Activated CD4-positive, alpha-beta T cell treated with anti-CD3 and anti-CD28 coated beads, Interleukin-2, amount 50 U/mL, for 24 hours (primary cell): ENCODE measurements at regions not wholly inside any gene's neighbourhood (a gene's known extent, or its start where the extent isn't known, plus 50 kb on each side); places are given as distances from the start of the nearest gene placed in this dataset.

Experiments used
- DNase-seq, 2 donors: peaks; one replicate each; pipeline ENCODE4 v3.0.0-alpha.2; 2020; ENCODE audit warnings: low read depth in 1 of 2, low spot score in 1 of 2

DNA sequence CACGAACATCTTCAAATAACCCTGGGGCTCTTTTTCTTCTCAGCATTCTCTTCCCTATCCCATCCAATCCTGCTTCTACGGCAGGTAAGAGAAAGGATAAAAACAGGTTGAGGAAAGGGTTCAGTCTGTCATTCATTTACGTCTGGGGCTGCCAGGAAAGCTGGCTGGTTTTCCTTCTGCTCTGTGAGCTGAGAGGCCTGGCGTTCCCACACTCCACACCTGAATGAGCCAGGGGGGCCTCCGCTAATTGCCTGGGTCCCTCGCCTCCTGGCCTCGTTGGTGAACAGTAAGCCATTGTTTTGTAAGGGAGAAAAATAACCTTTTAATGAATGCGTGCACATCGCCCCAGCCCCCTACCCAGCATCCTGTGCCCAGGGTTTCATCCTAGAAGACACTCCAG is 70.8 kb upstream of the SIM2 start:
- DNase-seq, result no peak

DNA sequence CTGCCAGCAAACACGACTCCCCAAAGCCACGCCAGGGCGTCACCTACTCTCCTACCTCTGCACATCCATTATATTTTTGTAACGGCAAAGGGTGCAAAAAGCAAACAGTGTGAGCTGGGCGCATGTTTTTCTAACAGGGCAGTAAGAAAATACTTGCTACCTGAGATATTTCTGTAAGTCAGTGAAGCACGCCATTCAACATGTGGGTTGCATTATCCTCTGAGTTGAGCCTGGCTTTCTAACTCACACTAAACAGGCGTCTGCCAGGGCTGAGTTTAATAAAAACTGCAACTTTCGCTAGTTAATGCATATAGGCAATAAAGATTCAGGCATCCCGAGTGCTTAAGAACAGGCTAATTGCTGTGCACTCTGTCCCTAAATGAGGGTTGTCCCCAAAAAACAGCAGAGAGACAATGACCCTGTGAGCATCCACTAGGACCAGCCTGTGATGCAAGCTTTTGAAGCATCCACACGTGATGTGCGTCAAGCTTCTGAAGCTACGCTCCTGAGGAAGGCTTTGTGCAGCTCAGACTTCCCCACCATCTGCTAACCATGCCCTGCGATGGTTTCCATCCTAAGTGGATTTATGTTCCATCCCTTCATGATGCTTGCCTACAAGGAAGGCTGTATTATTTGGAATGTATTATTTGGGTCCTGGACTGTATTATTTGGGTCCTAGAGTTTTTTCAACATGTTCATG is 70.0 kb upstream of the SIM2 start:
- no peak for DNase-seq

DNA sequence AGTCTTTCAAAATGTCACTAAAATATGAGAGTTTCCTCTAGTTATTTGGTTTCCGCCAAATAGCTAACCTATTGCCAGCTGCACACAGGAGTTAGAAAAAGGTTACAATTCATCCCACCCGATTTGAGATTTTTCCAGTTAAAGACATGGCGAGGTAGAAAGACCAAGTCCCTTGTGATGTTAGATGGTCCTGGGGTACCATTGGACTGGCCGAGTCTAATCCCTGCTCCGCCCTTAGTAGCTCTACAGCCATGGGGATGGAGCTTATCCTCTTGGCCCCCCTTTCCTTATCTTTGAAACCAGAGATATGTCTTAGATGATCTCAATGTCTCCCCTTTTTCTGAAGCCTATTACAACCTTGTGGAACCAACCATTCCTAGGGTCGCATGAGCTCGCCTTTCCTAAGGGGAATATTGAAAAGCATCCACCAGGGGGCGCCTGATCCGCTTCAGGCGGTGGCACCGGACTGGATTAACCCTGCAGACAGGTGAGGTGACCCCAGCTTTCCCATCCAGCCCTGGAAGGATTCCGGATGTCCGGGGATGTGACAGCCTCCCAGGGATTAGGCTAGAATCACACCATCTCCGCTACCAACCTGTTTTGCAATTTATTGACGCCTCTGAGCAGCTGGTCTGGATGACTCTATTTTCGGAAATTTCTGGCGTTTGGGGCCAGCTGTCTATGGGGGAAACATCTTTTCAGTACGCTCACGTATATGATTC is 68.3 kb upstream of the SIM2 start:
- DNase-seq, result peak; percentile 45 to 60

DNA sequence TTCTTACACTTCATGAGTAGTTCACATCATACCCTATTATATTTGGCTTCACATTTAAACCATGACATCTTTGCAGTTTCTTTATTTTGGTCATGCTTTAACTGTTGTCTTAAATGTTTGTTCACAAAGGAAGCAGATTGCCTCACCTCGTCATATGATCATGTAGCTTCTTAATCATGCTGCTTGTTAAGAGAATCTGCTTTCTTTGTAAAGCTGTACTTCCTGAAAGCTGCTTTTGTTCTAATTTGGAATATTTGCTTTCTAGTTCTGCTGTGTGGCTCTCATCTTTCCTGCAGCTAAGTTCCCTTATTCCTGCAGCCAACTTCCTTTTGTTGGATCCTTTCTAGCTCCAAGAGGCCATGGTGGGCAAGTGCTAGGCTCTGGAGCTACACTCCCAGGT is 62.9 kb upstream of the SIM2 start:
- DNase-seq, result no peak

DNA sequence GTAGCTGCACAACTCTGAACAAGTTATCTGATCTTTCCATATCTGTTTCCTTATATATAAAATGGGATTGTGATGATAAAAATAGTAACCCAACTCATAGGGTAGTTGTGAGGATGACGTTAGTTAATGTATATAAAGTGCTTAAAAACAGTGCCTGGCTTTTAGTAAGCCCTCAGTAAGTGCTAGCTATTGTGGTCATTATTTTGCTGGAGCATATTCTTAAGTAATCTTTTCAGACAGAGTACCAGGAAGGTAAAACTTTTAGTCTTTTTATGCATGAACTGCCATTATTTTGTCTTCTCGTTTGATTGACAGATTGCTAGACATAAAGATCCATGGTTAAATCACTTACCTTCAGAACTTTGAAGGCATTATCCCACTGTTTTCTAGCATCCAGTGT is 62.5 kb upstream of the SIM2 start:
- no peak for DNase-seq

DNA sequence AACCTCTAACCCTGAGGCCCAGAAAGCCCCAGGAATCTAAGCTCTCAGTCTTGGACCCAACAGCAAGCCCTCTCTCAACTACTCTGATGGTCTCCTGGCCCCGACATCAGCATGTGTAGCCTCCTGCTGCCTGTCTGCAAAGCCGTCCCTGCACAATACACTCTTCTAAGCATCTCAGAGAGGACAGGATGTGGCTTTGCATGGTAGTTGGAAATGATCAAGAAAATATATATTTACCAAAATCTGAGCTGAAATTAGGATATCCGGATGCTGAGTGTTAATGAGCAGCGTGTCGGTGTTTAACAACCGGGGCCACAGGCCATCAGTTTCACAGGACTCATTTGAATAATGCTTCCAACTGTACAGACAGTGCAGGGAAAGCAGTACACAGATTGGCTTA is 59.1 kb upstream of the SIM2 start:
- no peak for DNase-seq

DNA sequence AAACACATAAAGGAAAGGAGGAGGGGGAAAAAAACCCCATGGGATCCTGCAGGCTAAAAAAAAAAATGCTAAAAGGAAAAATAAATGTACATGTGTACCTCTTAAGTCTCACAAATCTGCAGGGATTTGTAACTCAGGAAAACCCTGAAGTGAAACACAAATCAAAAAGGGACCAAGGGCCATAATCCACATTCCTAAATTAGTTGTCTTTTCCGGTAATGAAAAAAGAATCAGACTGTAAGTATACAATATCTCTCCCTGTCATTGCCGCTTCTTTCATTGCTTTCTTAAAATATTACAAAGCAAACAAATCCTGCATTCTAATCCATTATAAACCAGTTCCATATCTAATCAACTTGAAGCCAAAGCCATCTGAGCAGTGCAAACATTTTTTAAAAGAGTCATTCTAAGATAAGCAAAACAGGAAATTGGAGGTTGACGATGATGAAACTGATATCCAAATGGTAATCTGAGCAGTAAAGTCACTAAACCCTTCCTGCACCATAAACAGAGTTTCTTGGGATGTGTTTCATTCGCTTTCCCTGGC is 58.7 kb upstream of the SIM2 start:
- no peak for DNase-seq

DNA sequence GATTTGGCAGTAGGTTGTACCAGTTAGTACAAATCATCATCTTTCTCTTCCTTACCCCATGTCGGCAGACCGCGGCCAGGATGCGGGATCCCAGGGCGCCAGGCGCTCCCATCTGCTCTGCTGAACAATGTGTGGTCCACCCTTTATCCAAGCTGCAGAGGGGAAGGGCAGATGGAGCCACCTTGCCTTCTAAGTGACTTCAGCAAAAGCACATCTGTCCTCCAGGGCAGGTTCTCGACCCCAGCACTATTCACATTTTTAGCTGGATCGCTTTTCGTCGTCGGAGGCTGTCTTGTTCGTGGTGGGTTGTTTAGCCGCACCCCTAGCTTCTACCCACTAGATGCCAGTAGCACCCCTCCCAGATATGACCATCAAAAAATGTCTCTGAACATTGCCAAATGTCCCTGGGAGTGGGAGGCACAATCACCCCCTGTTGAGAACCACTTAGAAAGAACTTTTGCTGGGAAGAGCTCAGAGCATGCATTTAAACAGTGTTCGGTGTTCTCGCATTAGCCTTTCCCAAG is 58.1 kb upstream of the SIM2 start:
- DNase-seq, result no peak

DNA sequence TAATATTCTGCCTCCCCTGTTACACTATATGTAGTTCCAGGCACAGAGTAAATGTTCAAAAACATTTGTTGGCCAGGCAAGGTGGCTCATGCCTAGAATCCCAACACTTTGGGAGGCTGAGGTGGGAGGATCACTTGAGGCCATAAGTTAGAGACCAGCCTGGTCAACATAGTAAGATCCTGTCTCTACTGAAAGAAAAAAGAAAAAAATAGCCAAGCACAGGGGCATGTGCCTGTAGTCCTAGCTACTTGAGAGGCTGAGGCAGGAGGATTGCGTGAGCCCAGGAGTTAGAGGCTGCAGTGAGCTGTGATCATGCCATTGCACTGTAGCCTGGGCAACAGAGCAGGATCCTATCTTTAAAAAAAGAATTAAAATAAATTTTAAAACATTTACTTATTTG is 57.6 kb upstream of the SIM2 start:
- no peak for DNase-seq

DNA sequence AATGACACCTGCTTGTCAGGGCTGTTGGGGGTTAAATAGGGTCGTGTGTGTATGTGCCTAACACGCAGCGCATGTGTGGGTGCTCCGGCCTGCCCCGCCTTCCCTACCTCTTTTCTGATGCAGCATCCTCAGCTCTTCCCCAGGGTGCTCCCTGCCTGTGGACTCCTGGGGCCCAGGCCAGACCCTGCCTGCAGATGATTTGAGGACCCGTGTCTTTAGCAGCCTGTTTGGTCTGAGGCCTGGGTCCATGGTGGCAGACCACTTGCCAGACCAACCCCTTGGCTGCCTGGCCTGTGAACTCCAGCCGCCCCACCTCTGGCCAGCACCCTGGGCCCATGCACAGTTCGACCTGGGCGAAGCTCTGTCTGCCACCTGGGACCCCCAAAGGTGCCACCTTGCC is 57.0 kb upstream of the SIM2 start:
- DNase-seq, result no peak

DNA sequence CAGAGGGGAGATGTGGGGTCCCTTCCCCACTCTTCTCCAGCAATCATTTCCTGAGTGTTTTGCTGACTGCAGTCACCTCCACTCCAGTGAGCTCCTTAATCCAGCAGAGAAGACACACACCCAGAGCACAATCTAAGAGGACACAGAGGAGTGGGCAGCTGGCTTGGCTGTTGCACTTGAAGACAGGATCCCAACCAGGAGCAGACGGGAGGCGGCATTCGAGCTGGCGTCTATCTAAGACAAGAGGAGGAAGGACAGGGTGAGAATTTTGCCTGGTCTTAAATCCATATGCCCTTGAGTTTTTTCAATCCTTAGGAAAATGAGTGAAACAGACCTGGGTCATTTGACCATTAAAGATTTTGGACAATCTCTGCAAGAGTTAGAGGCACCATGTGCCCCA is 56.1 kb upstream of the SIM2 start:
- no peak for DNase-seq

DNA sequence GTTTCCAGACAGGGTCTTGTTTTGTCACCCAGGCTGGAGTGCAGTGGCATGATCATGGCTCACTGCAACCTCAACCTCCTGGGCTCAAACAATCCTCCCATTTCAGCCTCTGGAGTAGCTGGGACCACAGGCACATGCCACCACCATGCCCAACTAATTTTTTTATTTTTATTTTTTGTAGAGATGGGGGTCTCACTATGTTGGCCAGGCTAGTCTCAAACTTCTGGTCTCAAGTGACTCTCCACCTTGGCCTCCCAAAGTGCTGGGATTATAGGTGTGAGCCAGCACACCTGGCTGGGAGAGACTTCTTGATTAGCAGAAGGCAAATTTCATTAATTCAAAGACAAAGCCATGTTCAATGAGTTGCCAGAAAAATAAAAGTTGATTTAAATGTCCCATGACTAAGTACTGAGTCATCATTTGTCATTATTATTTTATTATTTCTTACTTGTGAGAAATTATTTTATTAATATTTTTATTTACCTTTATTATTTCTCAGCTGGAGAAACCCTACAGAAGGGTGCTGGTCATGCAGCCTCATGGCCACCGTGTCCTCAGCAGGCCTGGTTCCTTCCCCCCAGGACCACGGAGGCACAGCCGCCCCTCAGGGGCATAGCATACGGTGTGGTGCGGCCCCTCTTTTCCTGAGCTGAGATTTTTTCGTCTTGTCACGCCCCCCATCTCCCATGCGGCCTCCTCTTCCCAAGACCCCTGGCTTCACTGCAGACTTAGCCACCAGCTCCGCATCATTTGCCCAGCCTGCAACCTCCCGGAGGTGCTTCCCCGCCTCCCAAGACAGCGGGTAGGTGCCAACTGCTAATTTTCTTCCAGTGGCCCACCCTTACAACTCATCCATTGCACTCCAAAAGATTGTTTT is 55.3 kb upstream of the SIM2 start:
- DNase-seq, result no peak

DNA sequence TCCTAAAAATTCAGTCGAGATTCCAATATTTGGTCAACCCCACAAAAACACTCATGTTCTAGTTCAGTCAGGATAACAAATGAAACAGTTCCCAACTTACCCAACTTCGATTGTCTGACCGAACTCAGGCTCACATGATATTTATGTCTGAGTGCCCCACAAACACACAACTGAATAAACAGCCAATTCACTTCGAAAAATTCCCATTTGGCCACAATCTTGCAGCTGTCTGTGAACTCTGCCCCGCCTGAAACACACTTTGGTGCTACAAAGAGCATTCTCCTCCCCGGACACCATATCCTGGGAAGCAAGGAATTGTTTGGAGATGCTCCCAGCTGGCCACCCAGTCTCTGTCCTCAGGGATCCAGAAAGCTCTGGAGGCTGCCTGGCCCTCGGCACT is 52.9 kb upstream of the SIM2 start:
- DNase-seq, result no peak

DNA sequence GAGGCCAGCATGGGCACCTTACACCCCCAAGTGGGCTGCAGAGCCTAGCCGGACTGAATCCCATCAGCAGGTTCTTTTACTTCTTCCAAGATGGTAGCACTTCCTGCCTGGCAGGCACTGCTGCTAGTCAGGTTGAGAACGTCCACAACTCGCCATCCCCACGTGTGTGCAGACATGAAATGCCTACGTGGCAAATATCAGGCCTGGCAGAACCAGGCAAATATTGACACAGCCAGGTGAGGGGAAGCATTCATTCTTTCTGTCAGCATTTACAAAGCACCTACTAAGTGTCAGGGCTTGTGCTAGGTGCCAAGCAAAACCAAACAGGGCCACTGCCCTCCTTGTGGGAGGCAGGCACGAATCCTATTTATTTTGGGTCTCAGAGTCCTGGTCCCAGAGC is 52.3 kb upstream of the SIM2 start:
- no peak for DNase-seq

DNA sequence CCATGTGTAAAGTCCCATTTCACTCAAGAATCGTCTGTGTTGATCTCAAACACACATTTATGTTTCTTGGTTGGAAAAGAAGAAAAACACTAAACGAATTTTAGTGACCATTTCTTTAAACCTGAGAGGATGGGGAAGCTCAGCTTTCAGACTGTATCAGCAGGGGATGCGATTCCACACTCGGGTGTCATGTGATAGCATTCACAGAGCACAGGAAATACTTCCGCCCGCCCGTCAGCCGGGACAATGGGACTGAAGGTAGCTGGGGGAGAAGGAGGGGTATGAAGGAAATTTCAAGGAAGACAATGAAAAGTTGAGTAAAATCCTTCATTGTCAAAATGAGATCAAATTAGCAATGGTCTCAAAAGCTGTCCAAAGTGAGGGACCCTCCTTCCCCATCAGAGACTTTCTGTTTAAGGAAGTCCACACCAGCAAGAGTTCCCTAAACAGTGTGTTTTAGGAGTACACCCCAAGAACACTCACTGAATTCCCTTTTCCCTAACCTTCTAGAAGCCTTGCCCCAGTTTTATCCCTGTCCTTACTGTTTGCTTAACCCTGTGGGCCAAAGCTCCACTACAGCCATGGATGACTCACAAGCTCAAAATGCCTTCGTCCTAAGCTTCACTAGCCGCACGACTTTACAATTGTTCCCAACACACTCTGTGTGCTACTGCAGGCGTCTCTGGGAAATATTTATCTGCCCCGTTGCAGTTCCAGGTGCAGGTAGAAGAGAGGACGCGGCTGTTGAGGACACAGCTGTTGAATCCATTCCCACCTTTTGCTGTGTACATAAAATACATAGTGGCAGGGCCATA is 51.4 kb upstream of the SIM2 start:
- no peak for DNase-seq
